ENCODE measurements at regions not wholly inside any gene's neighbourhood (a gene's known extent, or its start where the extent isn't known, plus 50 kb on each side); places are given as distances from the start of the nearest gene placed in this dataset.
"Not testable (repeated sequence)": the region's sequence is repeated elsewhere in the genome, so short reads cannot be mapped to it uniquely, and the experiment has no call there.

- no peak overlapping the region for H3K4me3 ChIP-seq (ENCODE audit: low read depth, low read length)
- TF ChIP-seq CTCF (IDR thresholded peaks at IDR 0.05; ENCODE audit: low read depth, low read length) = no peak
Observed at GRCh38 chr10:30542001-30542894, 87.3 kb downstream of the LYZL2 start.

GRCh38 chr10:30540276-30540675 is 89.3 kb downstream of the LYZL2 start:
- H3K4me3 ChIP-seq (ENCODE audit: low read depth, low read length) = no peak overlapping the region
- TF ChIP-seq CTCF (IDR thresholded peaks at IDR 0.05; ENCODE audit: low read depth, low read length) = no peak

GRCh38 chr10:30538086-30538485 is 91.5 kb downstream of the LYZL2 start:
- no peak for TF ChIP-seq CTCF (IDR thresholded peaks at IDR 0.05; ENCODE audit: low read depth, low read length)

GRCh38 chr10:30537586-30537985 is 92.0 kb downstream of the LYZL2 start:
- no peak overlapping the region for H3K4me3 ChIP-seq (ENCODE audit: low read depth, low read length)
- no peak for TF ChIP-seq CTCF (IDR thresholded peaks at IDR 0.05; ENCODE audit: low read depth, low read length)

More at GRCh38 chr10:30538086-30538485, 91.5 kb downstream of the LYZL2 start:
- H3K4me3 ChIP-seq (ENCODE audit: low read depth, low read length) = no peak overlapping the region

GRCh38 chr10:30537158-30537557 is 92.4 kb downstream of the LYZL2 start:
- not testable (repeated sequence) for H3K4me3 ChIP-seq (ENCODE audit: low read depth, low read length)

- H3K4me3 ChIP-seq (ENCODE audit: low read depth, low read length) = no peak overlapping the region
- TF ChIP-seq CTCF (IDR thresholded peaks at IDR 0.05; ENCODE audit: low read depth, low read length) = no peak
Observed at GRCh38 chr10:30536578-30536977, 93.0 kb downstream of the LYZL2 start.

GRCh38 chr10:30535677-30536076 is 93.9 kb downstream of the LYZL2 start:
- H3K4me3 ChIP-seq (ENCODE audit: low read depth, low read length) = no peak overlapping the region
- TF ChIP-seq CTCF (IDR thresholded peaks at IDR 0.05; ENCODE audit: low read depth, low read length) = no peak
